ENCODE measurements at regions not wholly inside any gene's neighbourhood (a gene's known extent, or its start where the extent isn't known, plus 50 kb on each side); places are given as distances from the start of the nearest gene placed in this dataset.

DNA sequence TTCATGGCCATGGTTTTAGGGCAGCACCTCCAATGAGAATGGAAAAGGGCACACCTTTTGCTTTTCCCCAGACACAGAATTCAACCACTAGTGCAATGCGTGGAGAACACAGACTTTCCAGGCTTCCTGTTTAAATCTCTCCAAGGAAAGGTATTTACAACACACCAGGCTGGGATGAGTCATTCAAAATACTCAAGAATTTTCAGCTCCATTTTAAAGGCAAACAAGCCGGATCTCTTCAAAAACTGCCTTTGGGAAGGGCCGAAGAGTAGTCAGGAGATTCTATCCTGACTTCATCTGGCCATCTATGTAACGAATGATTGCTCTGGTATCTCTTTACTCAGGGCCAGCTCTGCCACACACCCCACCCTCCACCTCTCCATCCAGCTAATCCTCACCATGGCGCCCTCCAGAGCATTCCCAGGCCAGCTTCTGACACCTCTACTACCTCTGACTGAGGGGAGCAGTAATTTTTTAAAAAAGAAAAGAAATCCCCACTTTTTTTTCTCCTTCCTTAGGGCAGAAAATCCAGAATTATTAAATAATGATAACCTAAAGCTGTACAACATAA, 254.6 kb downstream of the LY86 start:
- ChIA-PET POLR2A (no interaction called here), CTCF (interaction anchor here (1.1 to 1.7 kb wide), 2 partner anchors 12 to 20 kb away, joined by 4 read pairs; no protein-coding TSS in a partner anchor)
- DNase-seq (ENCODE audit: extremely low spot score) = no peak
- TF ChIP-seq, protein P1, sequence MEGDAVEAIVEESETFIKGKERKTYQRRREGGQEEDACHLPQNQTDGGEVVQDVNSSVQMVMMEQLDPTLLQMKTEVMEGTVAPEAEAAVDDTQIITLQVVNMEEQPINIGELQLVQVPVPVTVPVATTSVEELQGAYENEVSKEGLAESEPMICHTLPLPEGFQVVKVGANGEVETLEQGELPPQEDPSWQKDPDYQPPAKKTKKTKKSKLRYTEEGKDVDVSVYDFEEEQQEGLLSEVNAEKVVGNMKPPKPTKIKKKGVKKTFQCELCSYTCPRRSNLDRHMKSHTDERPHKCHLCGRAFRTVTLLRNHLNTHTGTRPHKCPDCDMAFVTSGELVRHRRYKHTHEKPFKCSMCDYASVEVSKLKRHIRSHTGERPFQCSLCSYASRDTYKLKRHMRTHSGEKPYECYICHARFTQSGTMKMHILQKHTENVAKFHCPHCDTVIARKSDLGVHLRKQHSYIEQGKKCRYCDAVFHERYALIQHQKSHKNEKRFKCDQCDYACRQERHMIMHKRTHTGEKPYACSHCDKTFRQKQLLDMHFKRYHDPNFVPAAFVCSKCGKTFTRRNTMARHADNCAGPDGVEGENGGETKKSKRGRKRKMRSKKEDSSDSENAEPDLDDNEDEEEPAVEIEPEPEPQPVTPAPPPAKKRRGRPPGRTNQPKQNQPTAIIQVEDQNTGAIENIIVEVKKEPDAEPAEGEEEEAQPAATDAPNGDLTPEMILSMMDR (IDR thresholded peaks at IDR 0.05; ENCODE audit: control extremely low read depth, extremely low read depth, low read depth, missing control alignments) = no peak

DNA sequence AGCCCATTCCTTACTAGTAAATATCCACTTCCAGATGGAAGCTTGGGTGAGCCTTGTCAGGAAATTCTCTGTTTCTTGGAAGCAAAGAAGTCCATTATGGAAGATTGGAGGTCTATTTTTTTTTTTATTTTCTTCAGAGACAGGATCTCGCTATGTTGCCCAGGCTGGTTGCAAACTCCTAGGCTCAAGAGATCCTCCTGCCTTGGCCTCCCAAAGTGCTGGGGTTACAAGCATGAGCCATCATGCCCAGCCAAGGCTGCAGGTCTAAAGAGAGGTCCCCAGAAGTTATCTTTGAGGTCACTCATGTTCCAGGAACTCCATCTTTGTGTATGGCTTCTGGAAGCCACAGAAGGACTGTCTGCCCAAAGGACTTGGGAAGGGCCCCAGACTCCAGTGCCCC, 255.3 kb downstream of the LY86 start:
- DNase-seq (ENCODE audit: extremely low spot score) = no peak
- TF ChIP-seq, protein P1 (IDR thresholded peaks at IDR 0.05; ENCODE audit: control extremely low read depth, extremely low read depth, low read depth, missing control alignments) = no peak
- POLR2A ChIA-PET = no interaction called here
- CTCF ChIA-PET = interaction anchor here (1.1 to 1.7 kb wide), 3 partner anchors 13 to 21 kb away, joined by 3 to 4 read pairs (median 4); no protein-coding TSS in a partner anchor

DNA sequence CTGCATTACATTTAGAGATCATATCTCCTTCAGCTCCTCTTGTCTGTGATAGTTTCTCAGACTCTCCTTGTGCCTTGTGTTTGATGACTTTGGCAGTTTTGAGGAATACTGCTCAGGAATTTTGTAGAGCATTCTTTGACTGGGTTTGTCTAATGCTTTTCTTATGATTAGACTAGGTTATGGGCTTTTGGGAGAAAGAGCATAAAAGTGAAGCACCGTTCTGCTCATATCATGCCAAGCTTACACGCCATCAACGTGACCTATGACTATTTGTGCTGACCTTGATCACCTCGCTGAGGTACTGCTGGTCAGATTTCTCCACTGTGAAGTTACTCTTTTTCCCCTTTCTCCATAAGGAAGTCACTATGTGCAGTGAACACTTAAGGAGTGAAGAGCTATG, 256.0 kb downstream of the LY86 start:
- TF ChIP-seq, protein P1 (IDR thresholded peaks at IDR 0.05; ENCODE audit: control extremely low read depth, extremely low read depth, low read depth, missing control alignments) = no peak
- POLR2A ChIA-PET = no interaction called here
- CTCF ChIA-PET = interaction anchor here (1.3 to 1.7 kb wide), 2 partner anchors 14 to 22 kb away, joined by 3 to 4 read pairs; no protein-coding TSS in a partner anchor
- no peak for DNase-seq (ENCODE audit: extremely low spot score)

DNA sequence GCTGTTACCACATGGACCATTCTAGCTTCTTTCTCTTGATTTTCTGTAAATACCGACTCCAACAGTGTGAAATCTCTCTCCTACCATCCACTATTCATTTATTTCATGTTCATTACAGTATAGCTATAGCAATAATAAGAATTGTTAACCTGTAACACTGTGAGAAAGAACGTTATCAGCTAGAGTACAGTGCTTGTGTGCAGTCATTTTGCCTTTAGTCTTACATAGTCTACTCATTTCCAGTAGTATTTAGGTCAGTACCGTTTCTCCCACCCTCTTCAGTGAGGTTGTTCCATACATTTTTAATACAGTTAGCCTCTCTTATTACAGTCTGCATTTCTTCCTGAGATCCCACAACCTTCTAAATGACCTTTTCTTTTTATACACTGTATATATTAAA, 257.1 kb downstream of the LY86 start:
- DNase-seq (ENCODE audit: extremely low spot score) = no peak
- ChIA-PET CTCF (interaction anchor here (1.8 kb wide), 1 partner anchor 11 kb away, joined by 8 read pairs; no protein-coding TSS in a partner anchor), POLR2A (no interaction called here)
- TF ChIP-seq, protein P1 (IDR thresholded peaks at IDR 0.05; ENCODE audit: control extremely low read depth, extremely low read depth, low read depth, missing control alignments) = no peak

DNA sequence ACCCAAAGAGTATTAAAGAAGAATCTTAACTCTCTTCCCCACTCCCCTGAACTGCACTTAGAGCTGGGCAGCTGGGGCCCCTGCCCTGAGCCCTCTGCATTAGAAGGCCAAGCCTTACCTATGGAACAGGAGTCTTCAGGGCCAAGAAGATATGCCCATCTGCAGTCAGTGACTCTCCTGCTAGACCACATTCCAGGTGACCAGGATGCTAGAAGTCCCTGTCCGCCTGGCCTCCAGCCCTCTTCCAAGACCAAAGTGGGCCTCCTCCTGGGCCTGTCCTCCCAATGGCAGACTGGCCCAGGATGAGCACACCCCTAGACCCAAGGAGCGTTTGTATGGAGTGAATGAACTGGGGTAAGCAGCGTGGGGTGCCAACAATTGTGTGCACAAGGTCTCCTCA, 259.1 kb downstream of the LY86 start:
- DNase-seq (ENCODE audit: extremely low spot score) = no peak
- ChIA-PET POLR2A (no interaction called here), CTCF (no interaction called here)
- TF ChIP-seq, protein P1 (IDR thresholded peaks at IDR 0.05; ENCODE audit: control extremely low read depth, extremely low read depth, low read depth, missing control alignments) = no peak

DNA sequence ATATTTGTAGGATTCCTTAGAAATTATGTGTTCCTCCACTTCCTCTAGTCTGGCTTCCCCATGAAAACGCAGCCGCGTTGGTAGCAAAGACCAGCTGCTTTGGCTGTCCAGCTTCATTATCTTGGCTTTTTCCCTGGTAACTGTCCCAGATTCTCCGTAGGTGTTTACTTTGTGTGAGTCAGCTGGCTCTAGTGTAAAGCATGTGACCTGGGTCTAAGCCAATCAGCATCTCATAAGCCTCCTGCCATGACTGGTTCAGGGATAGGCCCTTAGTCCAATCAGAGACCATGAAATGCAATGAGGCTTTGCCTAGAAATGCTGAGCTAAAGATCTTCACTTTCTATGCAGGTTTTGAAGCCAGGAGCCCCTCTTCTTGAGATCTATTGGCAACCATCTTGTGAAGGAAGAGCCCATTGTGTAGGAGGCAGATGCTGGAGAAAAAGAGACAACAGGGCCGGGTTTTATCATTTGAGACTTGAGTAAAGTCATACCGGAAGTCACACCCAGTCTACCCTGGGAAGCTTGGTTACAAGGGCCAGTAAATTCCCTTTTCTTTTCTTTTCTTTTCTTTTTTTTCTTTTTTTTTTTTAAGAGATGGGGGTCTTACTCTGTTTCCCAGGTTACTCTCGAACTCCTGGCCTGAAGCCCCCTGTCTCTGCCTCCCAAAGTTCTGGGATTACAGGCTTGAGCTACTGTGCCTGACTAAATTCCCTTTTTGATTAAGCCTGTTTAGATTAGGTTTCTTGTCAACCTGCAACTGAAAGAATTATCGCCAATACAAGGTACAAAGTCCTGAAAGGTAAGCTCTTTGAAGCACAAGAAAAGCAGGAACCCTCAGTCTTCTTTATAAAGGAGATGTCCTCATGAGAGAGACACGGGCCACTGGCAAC, 256.5 kb upstream of the RREB1 start:
- ChIA-PET CTCF (interaction anchor here (0.8 kb wide), 1 partner anchor 97 kb away, joined by 3 read pairs; no protein-coding TSS in a partner anchor), POLR2A (no interaction called here)
- DNase-seq (ENCODE audit: extremely low spot score) = no peak
- TF ChIP-seq, protein P1 (IDR thresholded peaks at IDR 0.05; ENCODE audit: control extremely low read depth, extremely low read depth, low read depth, missing control alignments) = no peak
